HL-60 (cell line): ENCODE measurements at regions not wholly inside any gene's neighbourhood (a gene's known extent, or its start where the extent isn't known, plus 50 kb on each side); places are given as distances from the start of the nearest gene placed in this dataset.

Experiments used
- CTCF ChIP-seq: IDR thresholded peaks from one replicate; pipeline ENCODE4 v1.5.1; 2011; ENCODE audit warnings: low read length, control low read depth, inconsistent platforms; ENCODE audit not compliant: insufficient read depth
- GABPA ChIP-seq: IDR thresholded peaks from 2 replicates; pipeline ENCODE4 v1.6.1; 2012; ENCODE audit warnings: low read depth
- POLR2AphosphoS5 ChIP-seq: IDR thresholded peaks from 2 replicates; pipeline ENCODE4 v1.6.1; 2012; ENCODE audit warnings: low read depth
- REST ChIP-seq: IDR thresholded peaks from 2 replicates; pipeline ENCODE4 v1.6.1; 2012; ENCODE audit warnings: low read depth; ENCODE audit not compliant: insufficient replicate concordance
- SPI1 ChIP-seq: IDR thresholded peaks from 2 replicates; pipeline ENCODE4 v1.6.1; 2012; ENCODE audit warnings: low read depth, mild to moderate bottlenecking, borderline replicate concordance

GRCh38 chr3:26307192-26307591 is 315.4 kb upstream of the LRRC3B start:
- TF ChIP-seq SPI1, result no peak
- no peak for TF ChIP-seq CTCF
- TF ChIP-seq POLR2AphosphoS5, result no peak
- TF ChIP-seq REST, result no peak
- no peak for TF ChIP-seq GABPA
